GM23338 (cell line): ENCODE measurements at regions not wholly inside any gene's neighbourhood (a gene's known extent, or its start where the extent isn't known, plus 50 kb on each side); places are given as distances from the start of the nearest gene placed in this dataset.

Experiments used
- ATAC-seq: fragments of 200-7000 bp; cut with Tn5 transposase; 3 replicates; pipeline ENCODE4 v1.9.1; 2020
- DNase-seq: peaks from one replicate; pipeline ENCODE4 v3.0.0-alpha.2; 2015; ENCODE audit warnings: low spot score
- H2AFZ ChIP-seq: fragments of 200-600 bp; sonication (generic); 2 replicates; pipeline ENCODE4 v1.8.0; 2016; ENCODE audit warnings: antibody characterized with exemption, mild to moderate bottlenecking, moderate library complexity
- H3F3A ChIP-seq: fragments of 200-600 bp; sonication (generic); replicated peaks from 2 replicates; pipeline ENCODE4 v1.8.0; 2017; ENCODE audit warnings: antibody characterized with exemption, mixed run types, low read depth
- H3K27ac ChIP-seq: fragments of 200-600 bp; sonication (generic); 2 replicates; pipeline ENCODE4 v1.6.1; 2016; ENCODE audit warnings: low read depth
- H3K27me3 ChIP-seq: fragments of 200-600 bp; sonication (generic); 2 replicates; pipeline ENCODE4 v1.8.0; 2016; ENCODE audit warnings: mild to moderate bottlenecking, mixed run types, moderate library complexity; ENCODE audit not compliant: insufficient read depth
- H3K36me3 ChIP-seq: fragments of 200-600 bp; sonication (generic); 2 replicates; pipeline ENCODE4 v1.8.0; 2016; ENCODE audit warnings: mild to moderate bottlenecking; ENCODE audit not compliant: insufficient read depth
- H3K4me1 ChIP-seq: fragments of 200-600 bp; sonication (generic); 2 replicates; pipeline ENCODE4 v1.8.0; 2016; ENCODE audit warnings: mild to moderate bottlenecking, moderate library complexity; ENCODE audit not compliant: insufficient read depth
- H3K4me2 ChIP-seq: fragments of 200-600 bp; sonication (generic); 2 replicates; pipeline ENCODE4 v1.7.1; 2017; ENCODE audit warnings: mixed run types
- H3K4me3 ChIP-seq: fragments of 200-600 bp; sonication (generic); 2 replicates; pipeline ENCODE4 v1.6.1; 2016; ENCODE audit warnings: mixed run types
- H3K79me2 ChIP-seq: fragments of 200-600 bp; sonication (generic); replicated peaks from 2 replicates; pipeline ENCODE4 v1.8.0; 2017; ENCODE audit warnings: mild to moderate bottlenecking; ENCODE audit not compliant: insufficient read depth
- H3K9me2 ChIP-seq: fragments of 200-600 bp; sonication (generic); 2 replicates; pipeline ENCODE4 v1.8.0; 2017; ENCODE audit not compliant: insufficient read depth
- H4K20me1 ChIP-seq: fragments of 200-600 bp; sonication (generic); replicated peaks from 2 replicates; pipeline ENCODE4 v1.8.0; 2017; ENCODE audit warnings: mild to moderate bottlenecking; ENCODE audit not compliant: insufficient read depth
- H3K27ac Mint-ChIP-seq: 2 replicates; pipeline ENCODE4 v1.8.0; 2020; ENCODE audit warnings: inconsistent platforms, mild to moderate bottlenecking, moderate library complexity, mixed read lengths
- H3K27me3 Mint-ChIP-seq: 3 replicates; pipeline ENCODE4 v1.8.0; 2022; ENCODE audit warnings: low read depth, mild to moderate bottlenecking, moderate library complexity, mixed read lengths, inconsistent platforms; ENCODE audit not compliant: insufficient read depth, poor library complexity
- H3K36me3 Mint-ChIP-seq: 3 replicates; pipeline ENCODE4 v1.8.0; 2021; ENCODE audit warnings: low read depth, mild to moderate bottlenecking, inconsistent platforms, moderate library complexity, mixed read lengths
- H3K4me1 Mint-ChIP-seq: 3 replicates; pipeline ENCODE4 v1.8.0; 2020; ENCODE audit warnings: mild to moderate bottlenecking, inconsistent platforms, mixed read lengths
- H3K4me3 Mint-ChIP-seq: 3 replicates; pipeline ENCODE4 v1.8.0; 2021; ENCODE audit warnings: moderate library complexity, mild to moderate bottlenecking, inconsistent platforms, mixed read lengths
- H3K9me3 Mint-ChIP-seq: 3 replicates; pipeline ENCODE4 v1.8.0; 2020; ENCODE audit warnings: moderate library complexity, mild to moderate bottlenecking, inconsistent platforms, mixed read lengths
- CTCF ChIP-seq, 2 experiments: fragments of 200-600 bp in 1 of 2; sonication (generic) in 1 of 2; conservative IDR thresholded peaks; 2 replicates each; pipeline versions ENCODE4 v1.5.1 to v1.6.1; 2016 to 2017; ENCODE audit warnings: antibody characterized with exemption in 2 of 2, low read depth in 2 of 2, mild to moderate bottlenecking in 2 of 2, moderate library complexity in 1 of 2
- ETS1 ChIP-seq: IDR thresholded peaks from 2 replicates; pipeline ENCODE4 v1.6.1; 2016; ENCODE audit warnings: antibody characterized with exemption
- EZH2 ChIP-seq: fragments of 200-600 bp; sonication (generic); IDR thresholded peaks from one replicate; pipeline ENCODE4 v1.8.0; 2017; ENCODE audit warnings: antibody characterized with exemption, mild to moderate bottlenecking, low read depth; ENCODE audit not compliant: unreplicated experiment
- EZH2phosphoT487 ChIP-seq: fragments of 200-600 bp; sonication (generic); IDR thresholded peaks from one replicate; pipeline ENCODE4 v1.8.1; 2018; ENCODE audit warnings: antibody characterized with exemption; ENCODE audit not compliant: unreplicated experiment
- JUNB ChIP-seq: IDR thresholded peaks from one replicate; pipeline ENCODE4 v1.6.1; 2016; ENCODE audit warnings: antibody characterized with exemption; ENCODE audit not compliant: unreplicated experiment
- NANOG ChIP-seq: IDR thresholded peaks from 2 replicates; pipeline ENCODE4 v1.6.1; 2016; ENCODE audit warnings: antibody characterized with exemption, borderline replicate concordance
- STAT1 ChIP-seq: IDR thresholded peaks from one replicate; pipeline ENCODE4 v1.6.1; 2016; ENCODE audit warnings: antibody characterized with exemption; ENCODE audit not compliant: unreplicated experiment
- ZNF114 ChIP-seq: fragments of 250-450 bp; sonication (Bioruptor Pico); IDR thresholded peaks from 2 replicates; pipeline ENCODE4 v1.5.0; 2020; ENCODE audit warnings: mild to moderate bottlenecking, moderate library complexity
- ZNF331 ChIP-seq: fragments of 250-450 bp; sonication (Bioruptor Pico); IDR thresholded peaks from 2 replicates; pipeline ENCODE4 v1.5.0; 2020; ENCODE audit warnings: low read depth, mild to moderate bottlenecking, moderate library complexity
- ZNF462 ChIP-seq: fragments of 250-450 bp; sonication (Bioruptor Pico); IDR thresholded peaks from 2 replicates; pipeline ENCODE4 v1.5.0; 2020; ENCODE audit warnings: mild to moderate bottlenecking, moderate library complexity
- TF ChIP-seq, protein P1 (sequence below): IDR thresholded peaks from one replicate; pipeline ENCODE4 v1.6.1; 2018; ENCODE audit warnings: antibody characterized with exemption; ENCODE audit not compliant: unreplicated experiment

DNA sequence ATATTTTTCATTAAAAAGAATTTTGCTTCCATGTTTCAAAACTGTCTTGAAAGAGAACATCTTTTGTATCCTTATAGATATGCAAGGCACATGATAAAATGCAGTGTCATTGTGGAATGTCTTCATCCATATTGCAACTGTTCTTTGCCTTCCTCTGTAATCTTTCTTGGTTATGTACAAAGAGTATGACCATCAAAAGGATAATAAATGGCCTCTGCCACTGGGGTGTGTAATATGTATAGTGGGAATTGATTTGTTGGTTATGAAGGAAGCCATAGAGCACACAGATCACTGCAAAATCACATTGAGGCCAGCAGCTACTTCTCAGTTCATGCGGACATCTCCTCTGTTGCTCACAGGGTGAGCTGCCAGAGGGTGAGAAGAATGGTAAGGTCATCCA is 703.5 kb downstream of the TFAP2A start:
- no peak for TF ChIP-seq ETS1
- TF ChIP-seq NANOG = no peak
- TF ChIP-seq ZNF331 = no peak
- no peak for TF ChIP-seq JUNB
- no peak for TF ChIP-seq ZNF114 (CRISPR knock-in tag)
- no peak for TF ChIP-seq CTCF (conservative IDR thresholded peaks at IDR 0.05; ENCODE audit: low read depth in 2 of 2)
- TF ChIP-seq STAT1 = no peak
- TF ChIP-seq, protein P1, sequence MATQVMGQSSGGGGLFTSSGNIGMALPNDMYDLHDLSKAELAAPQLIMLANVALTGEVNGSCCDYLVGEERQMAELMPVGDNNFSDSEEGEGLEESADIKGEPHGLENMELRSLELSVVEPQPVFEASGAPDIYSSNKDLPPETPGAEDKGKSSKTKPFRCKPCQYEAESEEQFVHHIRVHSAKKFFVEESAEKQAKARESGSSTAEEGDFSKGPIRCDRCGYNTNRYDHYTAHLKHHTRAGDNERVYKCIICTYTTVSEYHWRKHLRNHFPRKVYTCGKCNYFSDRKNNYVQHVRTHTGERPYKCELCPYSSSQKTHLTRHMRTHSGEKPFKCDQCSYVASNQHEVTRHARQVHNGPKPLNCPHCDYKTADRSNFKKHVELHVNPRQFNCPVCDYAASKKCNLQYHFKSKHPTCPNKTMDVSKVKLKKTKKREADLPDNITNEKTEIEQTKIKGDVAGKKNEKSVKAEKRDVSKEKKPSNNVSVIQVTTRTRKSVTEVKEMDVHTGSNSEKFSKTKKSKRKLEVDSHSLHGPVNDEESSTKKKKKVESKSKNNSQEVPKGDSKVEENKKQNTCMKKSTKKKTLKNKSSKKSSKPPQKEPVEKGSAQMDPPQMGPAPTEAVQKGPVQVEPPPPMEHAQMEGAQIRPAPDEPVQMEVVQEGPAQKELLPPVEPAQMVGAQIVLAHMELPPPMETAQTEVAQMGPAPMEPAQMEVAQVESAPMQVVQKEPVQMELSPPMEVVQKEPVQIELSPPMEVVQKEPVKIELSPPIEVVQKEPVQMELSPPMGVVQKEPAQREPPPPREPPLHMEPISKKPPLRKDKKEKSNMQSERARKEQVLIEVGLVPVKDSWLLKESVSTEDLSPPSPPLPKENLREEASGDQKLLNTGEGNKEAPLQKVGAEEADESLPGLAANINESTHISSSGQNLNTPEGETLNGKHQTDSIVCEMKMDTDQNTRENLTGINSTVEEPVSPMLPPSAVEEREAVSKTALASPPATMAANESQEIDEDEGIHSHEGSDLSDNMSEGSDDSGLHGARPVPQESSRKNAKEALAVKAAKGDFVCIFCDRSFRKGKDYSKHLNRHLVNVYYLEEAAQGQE = no peak
- no peak for TF ChIP-seq EZH2
- TF ChIP-seq EZH2phosphoT487 = no peak
- TF ChIP-seq ZNF462 = no peak
- no peaks in the 10 kb centered on the region for H3F3A ChIP-seq
- H3K36me3 ChIP-seq = no peaks in the 10 kb centered on the region
- ATAC-seq = no peak
- H4K20me1 ChIP-seq = no peaks in the 10 kb centered on the region
- no peak overlapping the region for H3K4me3 Mint-ChIP-seq
- H3K79me2 ChIP-seq = no peaks in the 10 kb centered on the region
- no peaks in the 10 kb centered on the region for H3K27me3 Mint-ChIP-seq
- H2AFZ ChIP-seq = no peak overlapping the region
- no peak for DNase-seq
- no peaks in the 10 kb centered on the region for H3K27me3 ChIP-seq
- H3K4me1 Mint-ChIP-seq = peaks cover 19% of the 10 kb centered on the region
- H3K4me2 ChIP-seq = peak overlapping the region; percentile 13; the same call in 1 of the 2 replicates
- H3K27ac ChIP-seq = no peak overlapping the region
- peaks cover 32% of the 10 kb centered on the region for H3K4me1 ChIP-seq
- H3K36me3 Mint-ChIP-seq = no peaks in the 10 kb centered on the region
- no peaks in the 10 kb centered on the region for H3K9me3 Mint-ChIP-seq
- peaks cover 12% of the 10 kb centered on the region for H3K9me2 ChIP-seq
- H3K4me3 ChIP-seq = no peak overlapping the region
- peak overlapping the region; percentile 96 for H3K27ac Mint-ChIP-seq
